ENCODE measurements at regions not wholly inside any gene's neighbourhood (a gene's known extent, or its start where the extent isn't known, plus 50 kb on each side); places are given as distances from the start of the nearest gene placed in this dataset.

DNA sequence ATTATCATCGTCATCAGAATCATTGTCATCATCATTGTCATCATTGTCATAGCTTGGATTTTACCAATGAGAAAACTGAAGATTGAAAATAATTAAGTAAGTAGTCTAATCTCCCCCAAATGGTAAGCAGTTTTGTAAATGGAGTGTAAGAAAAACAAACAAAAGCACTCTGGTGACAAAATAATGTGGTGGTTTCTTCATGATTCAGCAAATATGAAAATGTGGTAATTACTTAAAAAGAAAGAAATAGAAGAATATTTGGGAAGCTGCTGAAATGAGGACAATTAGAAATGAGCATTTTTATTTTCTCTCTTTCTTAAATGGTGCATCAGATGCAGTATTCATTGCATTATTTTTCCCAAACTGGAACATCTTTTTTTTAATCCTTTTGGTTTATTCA, 514.4 kb downstream of the DCDC2C start:
- Histone ChIP-seq H3K36me3 (ENCODE audit: control insufficient read depth in 2 of 2, insufficient read depth in 2 of 2, low read length in 1 of 2) (no peaks in the 10 kb centered on the region), H3K4me3 (no peak overlapping the region), H3K4me2 (ENCODE audit: control insufficient read depth, insufficient read depth) (no peak overlapping the region), H3K79me2 (ENCODE audit: control insufficient read depth, insufficient read depth, low read length) (no peaks in the 10 kb centered on the region), H2AFZ (ENCODE audit: control insufficient read depth, low read depth, low read length) (no peak overlapping the region), H3K9me3 (replicated peaks; ENCODE audit: control insufficient read depth, insufficient read depth, low read length) (no peaks in the 10 kb centered on the region), H3K9ac (ENCODE audit: control insufficient read depth, insufficient read depth, low read length) (no peak overlapping the region), H3K27me3 (replicated peaks in 1 of 2; ENCODE audit: control insufficient read depth in 2 of 2, insufficient read depth in 2 of 2, low read length in 1 of 2) (no peaks in the 10 kb centered on the region), H4K20me1 (ENCODE audit: control insufficient read depth, insufficient read depth) (no peaks in the 10 kb centered on the region), H3K27ac (ENCODE audit: control insufficient read depth, insufficient read depth) (no peak overlapping the region), H3K4me1 (ENCODE audit: control insufficient read depth, insufficient read depth, low read length) (no peaks in the 10 kb centered on the region; the same call in 1 of the 2 replicates)
- no peak for DNase-seq (ENCODE audit: low read depth, low spot score)
- intact Hi-C loops (cut with micrococcal nuclease; ENCODE audit: unreplicated experiment) (no loop called here), in situ Hi-C loops (cut with MboI) (no loop called here)
- SMC1A ChIA-PET (ENCODE audit: uncharacterized antibody, unreplicated experiment), result no interaction called here
- ATAC-seq, result no peak
- POLR2A ChIA-PET, result no interaction called here
- RAD21 ChIA-PET (ENCODE audit: unreplicated experiment), result no interaction called here
- BruUV-seq (replicated peaks), result no TSS peak
- WGBS (ENCODE audit: insufficient coverage, insufficient replicate concordance, low lambda C conversion rate, missing lambda C conversion rate), result 0% methylated on average over 1 of the region's 1 CpG
- no peak for FAIRE-seq
- CTCF ChIA-PET, result no interaction called here
- TF ChIP-seq, protein P1, sequence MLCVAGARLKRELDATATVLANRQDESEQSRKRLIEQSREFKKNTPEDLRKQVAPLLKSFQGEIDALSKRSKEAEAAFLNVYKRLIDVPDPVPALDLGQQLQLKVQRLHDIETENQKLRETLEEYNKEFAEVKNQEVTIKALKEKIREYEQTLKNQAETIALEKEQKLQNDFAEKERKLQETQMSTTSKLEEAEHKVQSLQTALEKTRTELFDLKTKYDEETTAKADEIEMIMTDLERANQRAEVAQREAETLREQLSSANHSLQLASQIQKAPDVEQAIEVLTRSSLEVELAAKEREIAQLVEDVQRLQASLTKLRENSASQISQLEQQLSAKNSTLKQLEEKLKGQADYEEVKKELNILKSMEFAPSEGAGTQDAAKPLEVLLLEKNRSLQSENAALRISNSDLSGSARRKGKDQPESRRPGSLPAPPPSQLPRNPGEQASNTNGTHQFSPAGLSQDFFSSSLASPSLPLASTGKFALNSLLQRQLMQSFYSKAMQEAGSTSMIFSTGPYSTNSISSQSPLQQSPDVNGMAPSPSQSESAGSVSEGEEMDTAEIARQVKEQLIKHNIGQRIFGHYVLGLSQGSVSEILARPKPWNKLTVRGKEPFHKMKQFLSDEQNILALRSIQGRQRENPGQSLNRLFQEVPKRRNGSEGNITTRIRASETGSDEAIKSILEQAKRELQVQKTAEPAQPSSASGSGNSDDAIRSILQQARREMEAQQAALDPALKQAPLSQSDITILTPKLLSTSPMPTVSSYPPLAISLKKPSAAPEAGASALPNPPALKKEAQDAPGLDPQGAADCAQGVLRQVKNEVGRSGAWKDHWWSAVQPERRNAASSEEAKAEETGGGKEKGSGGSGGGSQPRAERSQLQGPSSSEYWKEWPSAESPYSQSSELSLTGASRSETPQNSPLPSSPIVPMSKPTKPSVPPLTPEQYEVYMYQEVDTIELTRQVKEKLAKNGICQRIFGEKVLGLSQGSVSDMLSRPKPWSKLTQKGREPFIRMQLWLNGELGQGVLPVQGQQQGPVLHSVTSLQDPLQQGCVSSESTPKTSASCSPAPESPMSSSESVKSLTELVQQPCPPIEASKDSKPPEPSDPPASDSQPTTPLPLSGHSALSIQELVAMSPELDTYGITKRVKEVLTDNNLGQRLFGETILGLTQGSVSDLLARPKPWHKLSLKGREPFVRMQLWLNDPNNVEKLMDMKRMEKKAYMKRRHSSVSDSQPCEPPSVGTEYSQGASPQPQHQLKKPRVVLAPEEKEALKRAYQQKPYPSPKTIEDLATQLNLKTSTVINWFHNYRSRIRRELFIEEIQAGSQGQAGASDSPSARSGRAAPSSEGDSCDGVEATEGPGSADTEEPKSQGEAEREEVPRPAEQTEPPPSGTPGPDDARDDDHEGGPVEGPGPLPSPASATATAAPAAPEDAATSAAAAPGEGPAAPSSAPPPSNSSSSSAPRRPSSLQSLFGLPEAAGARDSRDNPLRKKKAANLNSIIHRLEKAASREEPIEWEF (IDR thresholded peaks at IDR 0.05; ENCODE audit: insufficient replicate concordance, low read depth, low read length), result no peak
- no peak for TF ChIP-seq KDM1A (IDR thresholded peaks at IDR 0.05; ENCODE audit: borderline replicate concordance)
- TF ChIP-seq, protein P2, sequence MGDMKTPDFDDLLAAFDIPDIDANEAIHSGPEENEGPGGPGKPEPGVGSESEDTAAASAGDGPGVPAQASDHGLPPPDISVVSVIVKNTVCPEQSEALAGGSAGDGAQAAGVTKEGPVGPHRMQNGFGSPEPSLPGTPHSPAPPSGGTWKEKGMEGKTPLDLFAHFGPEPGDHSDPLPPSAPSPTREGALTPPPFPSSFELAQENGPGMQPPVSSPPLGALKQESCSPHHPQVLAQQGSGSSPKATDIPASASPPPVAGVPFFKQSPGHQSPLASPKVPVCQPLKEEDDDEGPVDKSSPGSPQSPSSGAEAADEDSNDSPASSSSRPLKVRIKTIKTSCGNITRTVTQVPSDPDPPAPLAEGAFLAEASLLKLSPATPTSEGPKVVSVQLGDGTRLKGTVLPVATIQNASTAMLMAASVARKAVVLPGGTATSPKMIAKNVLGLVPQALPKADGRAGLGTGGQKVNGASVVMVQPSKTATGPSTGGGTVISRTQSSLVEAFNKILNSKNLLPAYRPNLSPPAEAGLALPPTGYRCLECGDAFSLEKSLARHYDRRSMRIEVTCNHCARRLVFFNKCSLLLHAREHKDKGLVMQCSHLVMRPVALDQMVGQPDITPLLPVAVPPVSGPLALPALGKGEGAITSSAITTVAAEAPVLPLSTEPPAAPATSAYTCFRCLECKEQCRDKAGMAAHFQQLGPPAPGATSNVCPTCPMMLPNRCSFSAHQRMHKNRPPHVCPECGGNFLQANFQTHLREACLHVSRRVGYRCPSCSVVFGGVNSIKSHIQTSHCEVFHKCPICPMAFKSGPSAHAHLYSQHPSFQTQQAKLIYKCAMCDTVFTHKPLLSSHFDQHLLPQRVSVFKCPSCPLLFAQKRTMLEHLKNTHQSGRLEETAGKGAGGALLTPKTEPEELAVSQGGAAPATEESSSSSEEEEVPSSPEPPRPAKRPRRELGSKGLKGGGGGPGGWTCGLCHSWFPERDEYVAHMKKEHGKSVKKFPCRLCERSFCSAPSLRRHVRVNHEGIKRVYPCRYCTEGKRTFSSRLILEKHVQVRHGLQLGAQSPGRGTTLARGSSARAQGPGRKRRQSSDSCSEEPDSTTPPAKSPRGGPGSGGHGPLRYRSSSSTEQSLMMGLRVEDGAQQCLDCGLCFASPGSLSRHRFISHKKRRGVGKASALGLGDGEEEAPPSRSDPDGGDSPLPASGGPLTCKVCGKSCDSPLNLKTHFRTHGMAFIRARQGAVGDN (IDR thresholded peaks at IDR 0.05), result no peak
- TF ChIP-seq SIN3A (IDR thresholded peaks at IDR 0.05; ENCODE audit: low read depth, low read length), result no peak
- TF ChIP-seq, protein P3, sequence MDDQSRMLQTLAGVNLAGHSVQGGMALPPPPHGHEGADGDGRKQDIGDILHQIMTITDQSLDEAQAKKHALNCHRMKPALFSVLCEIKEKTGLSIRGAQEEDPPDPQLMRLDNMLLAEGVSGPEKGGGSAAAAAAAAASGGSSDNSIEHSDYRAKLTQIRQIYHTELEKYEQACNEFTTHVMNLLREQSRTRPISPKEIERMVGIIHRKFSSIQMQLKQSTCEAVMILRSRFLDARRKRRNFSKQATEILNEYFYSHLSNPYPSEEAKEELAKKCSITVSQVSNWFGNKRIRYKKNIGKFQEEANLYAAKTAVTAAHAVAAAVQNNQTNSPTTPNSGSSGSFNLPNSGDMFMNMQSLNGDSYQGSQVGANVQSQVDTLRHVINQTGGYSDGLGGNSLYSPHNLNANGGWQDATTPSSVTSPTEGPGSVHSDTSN (IDR thresholded peaks at IDR 0.05; ENCODE audit: insufficient replicate concordance, low read depth, low read length), result no peak
- no peak for TF ChIP-seq BACH1 (IDR thresholded peaks at IDR 0.05; ENCODE audit: borderline replicate concordance)
- TF ChIP-seq, protein P4, sequence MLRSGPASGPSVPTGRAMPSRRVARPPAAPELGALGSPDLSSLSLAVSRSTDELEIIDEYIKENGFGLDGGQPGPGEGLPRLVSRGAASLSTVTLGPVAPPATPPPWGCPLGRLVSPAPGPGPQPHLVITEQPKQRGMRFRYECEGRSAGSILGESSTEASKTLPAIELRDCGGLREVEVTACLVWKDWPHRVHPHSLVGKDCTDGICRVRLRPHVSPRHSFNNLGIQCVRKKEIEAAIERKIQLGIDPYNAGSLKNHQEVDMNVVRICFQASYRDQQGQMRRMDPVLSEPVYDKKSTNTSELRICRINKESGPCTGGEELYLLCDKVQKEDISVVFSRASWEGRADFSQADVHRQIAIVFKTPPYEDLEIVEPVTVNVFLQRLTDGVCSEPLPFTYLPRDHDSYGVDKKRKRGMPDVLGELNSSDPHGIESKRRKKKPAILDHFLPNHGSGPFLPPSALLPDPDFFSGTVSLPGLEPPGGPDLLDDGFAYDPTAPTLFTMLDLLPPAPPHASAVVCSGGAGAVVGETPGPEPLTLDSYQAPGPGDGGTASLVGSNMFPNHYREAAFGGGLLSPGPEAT (IDR thresholded peaks at IDR 0.05; ENCODE audit: low read depth), result no peak
- no peak for TF ChIP-seq FOXM1 (IDR thresholded peaks at IDR 0.05; ENCODE audit: low read depth, low read length)
- TF ChIP-seq ZNF24 (IDR thresholded peaks at IDR 0.05), result no peak
- no peak for TF ChIP-seq SUPT20H (IDR thresholded peaks at IDR 0.05; ENCODE audit: borderline replicate concordance, control insufficient read depth, low read depth, low read length)
- TF ChIP-seq JUNB (IDR thresholded peaks at IDR 0.05), result no peak
- no peak for TF ChIP-seq SREBF2 (IDR thresholded peaks at IDR 0.05; ENCODE audit: low read length)
- no peak for TF ChIP-seq SIX5 (IDR thresholded peaks at IDR 0.05; ENCODE audit: low read depth, low read length, severe bottlenecking)
- TF ChIP-seq TCF3 (IDR thresholded peaks at IDR 0.05; ENCODE audit: borderline replicate concordance, insufficient read depth, low read depth, low read length), result no peak

All from GM12878 (cell line).